GM19239 (cell line): ENCODE measurements at regions not wholly inside any gene's neighbourhood (a gene's known extent, or its start where the extent isn't known, plus 50 kb on each side); places are given as distances from the start of the nearest gene placed in this dataset.
"Not testable (repeated sequence)": the region's sequence is repeated elsewhere in the genome, so short reads cannot be mapped to it uniquely, and the experiment has no call there.

ENCODE experiments used
- DNase-seq: peaks from one replicate; pipeline ENCODE4 v3.0.0; 2011; ENCODE audit warnings: low spot score; ENCODE audit not compliant: insufficient read length
- FAIRE-seq: peaks from 2 replicates; lab custom pipeline; 2011; peaks lifted over from hg19 to GRCh38; lab: Jason Lieb, UNC

- FAIRE-seq (no peak), DNase-seq (no peak)
These were observed 935.9 kb upstream of the LRATD1 start for GRCh38 chr2:13696601-13697000.

GRCh38 chr2:13698847-13699246 lies 933.7 kb upstream of the LRATD1 start:
- FAIRE-seq = no peak
- DNase-seq = no peak

GRCh38 chr2:13699939-13700338 lies 932.6 kb upstream of the LRATD1 start:
- DNase-seq, FAIRE-seq: not testable (repeated sequence)

GRCh38 chr2:13711154-13711553 lies 921.4 kb upstream of the LRATD1 start:
- no peak for FAIRE-seq
- no peak for DNase-seq

- DNase-seq = no peak
- no peak for FAIRE-seq
These were observed 918.1 kb upstream of the LRATD1 start for GRCh38 chr2:13714466-13714865.

- no peak for DNase-seq
- no peak for FAIRE-seq
These were observed 906.6 kb upstream of the LRATD1 start for GRCh38 chr2:13725945-13726344.

- DNase-seq = no peak
- FAIRE-seq = no peak
These were observed 887.2 kb upstream of the LRATD1 start for GRCh38 chr2:13745330-13745729.

- no peak for DNase-seq
- FAIRE-seq = no peak
These were observed 880.6 kb upstream of the LRATD1 start for GRCh38 chr2:13751955-13752354.

- FAIRE-seq = no peak
- DNase-seq = no peak
These were observed 874.1 kb upstream of the LRATD1 start for GRCh38 chr2:13758412-13758811.

GRCh38 chr2:13768274-13768673 lies 864.2 kb upstream of the LRATD1 start:
- FAIRE-seq (no peak), DNase-seq (no peak)

- FAIRE-seq (no peak), DNase-seq (no peak)
These were observed 862.2 kb upstream of the LRATD1 start for GRCh38 chr2:13770279-13770678.

GRCh38 chr2:13779996-13780395 lies 852.5 kb upstream of the LRATD1 start:
- FAIRE-seq = no peak
- no peak for DNase-seq

- DNase-seq (no peak), FAIRE-seq (no peak)
These were observed 841.4 kb upstream of the LRATD1 start for GRCh38 chr2:13791019-13791547.

- FAIRE-seq = no peak
These were observed 826.0 kb upstream of the LRATD1 start for GRCh38 chr2:13806539-13806938.

GRCh38 chr2:13813236-13813635 lies 819.3 kb upstream of the LRATD1 start:
- no peak for FAIRE-seq
- no peak for DNase-seq

More at GRCh38 chr2:13806539-13806938, 826.0 kb upstream of the LRATD1 start:
- DNase-seq = no peak

GRCh38 chr2:13818002-13818401 lies 814.5 kb upstream of the LRATD1 start:
- DNase-seq = no peak
- peak; percentile 21 for FAIRE-seq

GRCh38 chr2:13819896-13820295 lies 812.6 kb upstream of the LRATD1 start:
- FAIRE-seq (no peak), DNase-seq (no peak)

GRCh38 chr2:13821255-13821880 lies 811.1 kb upstream of the LRATD1 start:
- DNase-seq = no peak
- FAIRE-seq = no peak

- DNase-seq = no peak
- FAIRE-seq = no peak
These were observed 810.2 kb upstream of the LRATD1 start for GRCh38 chr2:13822365-13822764.

- DNase-seq = no peak
- FAIRE-seq = no peak
These were observed 806.1 kb upstream of the LRATD1 start for GRCh38 chr2:13826314-13826853.

- DNase-seq = no peak
- FAIRE-seq = no peak
These were observed 773.9 kb upstream of the LRATD1 start for GRCh38 chr2:13858626-13859025.

- FAIRE-seq, DNase-seq: not testable (repeated sequence)
These were observed 764.2 kb upstream of the LRATD1 start for GRCh38 chr2:13868275-13868674.
